HG02870 (cell line): ENCODE measurements at regions not wholly inside any gene's neighbourhood (a gene's known extent, or its start where the extent isn't known, plus 50 kb on each side); places are given as distances from the start of the nearest gene placed in this dataset.

Experiments
- ATAC-seq: cut with Tn5 transposase; IDR thresholded peaks from one replicate; pipeline ENCODE4 v1.9.1; 2021; ENCODE audit warnings: mild to moderate bottlenecking, moderate library complexity; ENCODE audit not compliant: unreplicated experiment

- no peak for ATAC-seq
Observed at GRCh38 chr10:78312197-78313047, 278.8 kb downstream of the RPS24 start.

GRCh38 chr10:78313048-78313381 lies 279.4 kb downstream of the RPS24 start:
- ATAC-seq: no peak

GRCh38 chr10:78313636-78314035 lies 280.0 kb downstream of the RPS24 start:
- no peak for ATAC-seq

- ATAC-seq: no peak
Observed at GRCh38 chr10:78314651-78315050, 281.0 kb downstream of the RPS24 start.

GRCh38 chr10:78316451-78316931 lies 282.8 kb downstream of the RPS24 start:
- ATAC-seq: no peak

DNA sequence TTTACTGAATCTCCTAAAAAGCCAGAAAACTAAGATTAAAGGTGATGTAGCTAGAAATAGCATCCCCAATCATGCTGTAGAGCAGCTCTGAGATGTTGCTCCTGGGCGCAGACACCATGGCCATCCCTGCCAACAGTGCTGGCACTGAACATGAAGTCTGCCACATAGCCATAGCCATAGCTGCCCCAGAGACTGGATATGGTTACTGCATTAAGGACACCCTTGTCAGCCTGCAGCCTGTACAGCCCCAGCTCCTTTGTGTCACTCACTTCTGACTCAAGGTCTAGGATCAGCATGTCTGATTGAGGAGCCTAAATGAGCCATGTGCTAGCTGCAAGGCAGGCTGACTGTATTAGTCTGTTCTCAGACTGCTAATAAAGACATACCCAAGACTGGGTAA lies 284.6 kb downstream of the RPS24 start:
- ATAC-seq: no peak

GRCh38 chr10:78319371-78319770 lies 285.7 kb downstream of the RPS24 start:
- ATAC-seq: no peak

DNA sequence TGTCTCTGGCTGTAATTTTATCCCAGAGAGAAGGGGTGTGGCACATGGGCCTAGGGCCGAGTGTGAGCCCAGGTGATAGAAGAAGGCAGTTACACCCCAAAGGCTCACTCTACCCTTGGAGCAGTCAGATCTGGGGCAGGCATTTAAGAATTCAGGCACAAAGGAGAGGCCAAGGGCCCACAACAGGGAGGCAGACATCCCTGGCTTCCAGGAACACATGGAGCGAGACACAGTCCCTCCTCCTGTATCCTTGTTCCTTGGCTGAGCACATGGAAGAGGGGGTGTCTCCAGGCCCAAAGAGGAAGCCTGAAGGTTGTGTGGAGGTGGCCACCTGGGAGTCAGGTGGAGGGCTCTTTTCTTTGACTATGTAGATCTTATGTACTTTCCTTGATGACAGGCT lies 286.2 kb downstream of the RPS24 start:
- no peak for ATAC-seq

GRCh38 chr10:78320506-78320905 lies 286.8 kb downstream of the RPS24 start:
- no peak for ATAC-seq

DNA sequence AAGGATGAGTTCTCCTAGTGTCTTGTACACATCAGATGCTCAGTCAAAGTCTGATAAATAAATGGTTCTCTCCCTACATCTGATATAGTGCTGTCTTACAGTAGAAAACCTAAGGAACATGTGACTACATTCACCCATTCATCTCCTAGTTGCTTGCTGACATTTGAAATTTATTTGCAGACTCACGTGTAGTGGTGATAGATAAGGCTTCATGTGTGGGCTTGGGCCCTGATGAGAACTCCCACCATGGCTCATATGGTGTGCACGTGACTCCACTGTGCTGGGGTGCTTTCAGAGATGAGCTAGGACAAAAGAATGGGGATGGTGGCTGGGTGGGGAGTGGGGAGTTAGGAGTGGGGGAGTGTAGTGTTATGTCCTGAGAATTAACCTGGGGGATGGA lies 287.3 kb downstream of the RPS24 start:
- no peak for ATAC-seq

GRCh38 chr10:78321500-78321899 lies 287.8 kb downstream of the RPS24 start:
- ATAC-seq: no peak

DNA sequence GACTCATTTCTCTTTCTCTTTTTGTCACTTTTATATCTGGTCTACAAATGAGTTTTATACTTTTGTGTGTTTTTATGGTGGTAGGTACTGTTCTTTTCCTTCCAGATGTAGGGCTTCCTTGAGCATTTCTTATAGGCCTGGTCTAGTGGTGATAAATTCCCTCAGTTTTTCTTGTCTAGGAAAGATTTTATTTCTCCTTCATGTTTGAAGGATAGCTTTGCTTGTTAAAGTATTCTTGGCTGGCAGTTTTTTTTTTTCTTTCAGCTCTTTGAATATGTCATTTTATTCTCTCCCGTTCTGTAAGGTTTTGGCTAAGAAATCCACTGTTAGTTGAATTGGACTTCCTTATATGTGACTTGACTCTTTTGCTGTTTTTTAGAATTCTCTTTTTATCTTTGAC lies 292.7 kb downstream of the RPS24 start:
- no peak for ATAC-seq

DNA sequence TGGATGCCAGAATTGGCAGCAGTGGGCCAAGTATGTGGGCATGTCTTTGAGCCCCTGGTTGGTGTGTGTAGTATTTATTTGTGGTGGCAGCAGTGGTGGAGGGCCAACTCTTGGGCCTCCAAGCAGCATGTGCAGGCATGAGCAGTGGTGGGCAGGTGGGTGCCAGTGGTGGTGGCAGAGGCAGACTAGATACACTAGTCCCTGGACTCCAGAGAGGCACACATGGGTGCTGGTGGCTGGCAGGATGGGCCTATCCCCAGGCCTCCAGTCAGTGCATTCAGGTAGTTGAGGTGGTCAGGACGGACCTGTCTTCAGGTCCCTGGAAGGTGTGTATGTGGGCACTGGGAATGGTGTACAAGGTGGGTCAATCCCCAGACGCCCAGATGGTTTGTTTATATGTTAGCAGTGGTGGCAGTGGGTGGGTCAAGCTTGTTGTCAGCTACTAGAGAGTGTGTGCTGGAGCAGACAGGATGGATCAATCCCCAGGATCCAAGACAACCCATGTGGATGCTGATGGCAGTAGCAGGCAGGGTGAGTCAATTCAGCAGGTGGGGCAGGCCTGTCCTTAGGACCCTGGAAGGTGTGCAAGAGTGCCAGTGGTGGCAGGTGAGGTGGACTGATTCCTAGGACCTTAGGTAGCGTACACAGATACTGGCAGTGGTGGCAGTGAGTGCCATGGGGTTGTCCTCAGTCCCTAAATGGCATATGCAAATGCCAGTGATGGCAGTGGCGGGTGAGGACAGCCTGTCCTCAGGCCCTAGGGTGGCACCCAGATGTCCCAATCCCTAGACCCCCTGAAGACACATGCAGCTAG lies 294.3 kb downstream of the RPS24 start:
- no peak for ATAC-seq

DNA sequence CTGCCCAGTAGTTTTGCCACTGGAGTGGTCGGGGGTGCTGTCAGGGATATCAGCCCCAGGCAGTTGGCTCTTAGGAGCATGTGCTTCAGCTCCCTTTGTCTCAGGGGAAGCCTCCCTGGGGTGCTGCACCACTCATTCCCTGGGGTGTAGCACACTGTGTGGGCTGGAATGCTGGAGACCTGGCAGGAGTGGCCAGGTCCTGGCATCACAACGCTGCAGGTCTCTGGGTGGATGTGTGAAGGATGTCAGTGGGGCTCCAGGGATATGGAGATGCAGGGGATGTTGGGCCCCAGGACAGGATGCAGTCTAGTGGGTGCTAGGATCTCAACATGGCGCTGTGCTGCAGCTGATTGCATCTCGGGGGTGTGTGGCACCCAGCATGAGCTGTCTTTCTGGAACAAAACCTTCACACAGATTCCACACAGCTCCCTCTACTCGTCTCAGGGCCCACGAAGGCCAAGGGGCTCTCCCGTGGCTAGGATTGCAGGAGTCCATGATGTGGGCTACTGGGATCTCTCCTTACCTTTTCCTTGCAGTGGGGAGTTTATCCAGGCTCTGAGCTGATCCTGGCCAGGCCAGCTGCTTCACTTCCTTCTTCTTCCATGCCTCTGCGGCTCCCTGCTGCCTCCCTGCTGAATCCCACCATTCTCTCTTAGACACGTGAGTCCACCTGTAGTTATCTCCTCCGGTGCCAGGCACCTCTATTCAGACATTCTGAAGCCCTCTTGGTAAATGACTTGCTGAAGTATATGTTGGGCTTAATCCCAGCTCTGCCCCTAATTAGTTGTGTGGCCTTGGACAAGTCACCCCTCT lies 295.1 kb downstream of the RPS24 start:
- no peak for ATAC-seq

DNA sequence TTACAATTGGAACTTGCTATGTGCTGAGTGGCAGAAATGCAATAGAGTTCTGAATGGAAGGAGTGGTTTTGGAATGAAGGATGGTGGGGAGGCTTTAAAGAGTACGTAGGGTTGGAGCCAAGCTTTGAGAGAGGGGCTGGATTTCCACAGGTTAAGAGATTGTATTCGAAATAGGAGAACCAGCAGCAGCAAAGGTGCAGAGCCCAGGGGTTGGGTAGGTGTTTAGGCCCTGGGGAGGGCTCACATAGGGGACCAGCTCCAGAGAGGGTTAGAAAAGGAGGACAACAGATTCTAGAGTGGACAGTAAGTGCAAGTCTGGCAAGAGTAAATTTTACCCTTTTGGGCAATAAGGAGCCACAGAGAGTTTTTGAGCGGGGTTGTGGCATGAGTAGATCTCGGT lies 297.2 kb downstream of the RPS24 start:
- ATAC-seq: no peak

GRCh38 chr10:78331391-78331922 lies 297.8 kb downstream of the RPS24 start:
- ATAC-seq: no peak

DNA sequence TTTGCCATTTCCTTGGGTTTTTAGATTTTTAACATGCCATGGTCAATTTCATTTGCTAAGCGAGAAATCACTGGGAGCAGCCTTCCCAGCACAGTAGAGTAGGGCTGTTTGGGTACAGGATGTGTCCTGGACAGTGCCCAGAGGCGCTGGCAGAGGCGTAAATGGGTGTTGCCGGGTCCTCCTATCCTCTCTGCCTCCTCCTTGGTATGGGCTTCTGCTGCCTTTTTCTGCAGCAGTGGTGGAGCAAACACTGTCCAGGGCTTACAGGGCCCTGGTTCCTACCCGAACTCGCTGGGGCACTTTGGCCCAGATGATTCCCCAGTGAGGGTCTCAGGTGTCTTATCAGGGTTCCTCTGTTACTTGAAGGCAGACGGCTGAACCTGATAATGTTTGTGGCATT lies 298.3 kb downstream of the RPS24 start:
- no peak for ATAC-seq

DNA sequence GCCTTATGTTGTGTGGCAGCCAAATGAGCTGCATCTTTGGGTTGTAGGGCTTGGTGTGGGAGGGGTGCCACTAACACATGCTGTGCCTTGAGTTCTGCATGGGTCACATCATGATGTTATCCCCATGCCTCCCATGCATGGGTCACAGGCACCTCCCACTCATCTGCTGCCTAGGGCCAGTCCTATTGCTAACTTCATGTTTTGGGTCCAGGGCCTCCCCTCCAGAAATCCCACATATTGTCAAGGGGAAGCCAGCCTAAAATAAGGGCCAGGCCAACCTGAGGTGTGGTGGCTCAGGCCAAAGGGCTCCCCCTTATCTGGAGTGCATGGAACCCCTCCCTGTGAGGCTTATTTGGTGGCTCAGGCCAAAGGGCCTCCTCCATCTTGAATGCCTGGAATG lies 299.0 kb downstream of the RPS24 start:
- ATAC-seq: no peak

- ATAC-seq: no peak
Observed at GRCh38 chr10:78333362-78334143, 299.9 kb downstream of the RPS24 start.

DNA sequence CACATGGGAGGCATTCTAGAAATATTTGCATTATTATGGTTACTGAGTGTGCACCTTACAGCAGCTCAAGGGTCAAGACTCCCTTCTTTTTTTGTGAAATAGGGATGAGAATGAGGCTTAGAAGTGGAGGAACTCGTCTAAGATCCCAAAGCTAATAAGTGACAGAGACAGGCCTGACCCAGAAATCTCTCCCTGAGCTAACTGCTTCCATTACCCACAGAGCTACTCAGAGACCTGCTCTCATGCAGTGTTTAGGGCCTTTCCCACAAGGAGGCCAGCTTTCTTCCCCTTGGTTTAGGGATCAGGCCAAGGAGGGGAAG lies 301.7 kb downstream of the RPS24 start:
- ATAC-seq: no peak
